Heart right ventricle (tissue), 16 donors: ENCODE measurements at regions not wholly inside any gene's neighbourhood (a gene's known extent, or its start where the extent isn't known, plus 50 kb on each side); places are given as distances from the start of the nearest gene placed in this dataset.

ENCODE experiments used
- ATAC-seq, 8 donors: fragments of 200-7000 bp; cut with Tn5 transposase; one replicate each; pipeline ENCODE4 v1.9.1; 2020; ENCODE audit warnings: mild to moderate bottlenecking in 8 of 8, moderate library complexity in 8 of 8, moderate number of reproducible peaks in 1 of 8
- DNase-seq, 2 donors: peaks; one replicate each; pipeline ENCODE4 v3.0.0-alpha.2; 2020
- H3K27ac ChIP-seq, 10 donors: fragments of 200-600 bp; sonication (generic) in 2 of 10; one replicate each; pipeline versions ENCODE4 v1.5.0 to v1.8.0; 2020 to 2022; ENCODE audit warnings: mild to moderate bottlenecking in 3 of 10
- H3K27me3 ChIP-seq, 7 donors: fragments of 200-600 bp; one replicate each; pipeline ENCODE4 v1.8.0; 2021 to 2022; ENCODE audit warnings: mild to moderate bottlenecking in 2 of 7
- H3K36me3 ChIP-seq, 9 donors: fragments of 200-600 bp; sonication (generic) in 1 of 9; one replicate each; pipeline versions ENCODE4 v1.5.0 to v1.8.0; 2020 to 2022; ENCODE audit warnings: mild to moderate bottlenecking in 2 of 9
- H3K4me1 ChIP-seq, 9 donors: fragments of 200-600 bp; sonication (generic) in 1 of 9; one replicate each; pipeline versions ENCODE4 v1.5.0 to v1.8.0; 2020 to 2022; ENCODE audit warnings: mild to moderate bottlenecking in 4 of 9
- H3K4me3 ChIP-seq, 10 donors: fragments of 200-600 bp; sonication (generic) in 2 of 10; one replicate each; pipeline versions ENCODE4 v1.5.0 to v1.8.0; 2020 to 2022; ENCODE audit warnings: mild to moderate bottlenecking in 7 of 10, moderate library complexity in 2 of 10
- H3K9me3 ChIP-seq, 11 donors: fragments of 200-600 bp in 10 of 11; sonication (generic) in 2 of 11; one replicate each; pipeline versions ENCODE4 v1.5.0 to v1.8.0; 2013 to 2022; ENCODE audit warnings: mild to moderate bottlenecking in 2 of 11, control low read depth in 1 of 11, moderate library complexity in 1 of 11
- WGBS, 2 donors: extraction: QIAGEN DNeasy Blood & Tissue Kit; methylation state at CpG; one replicate each; pipeline ENCODE4 v1.1.7; 2013; ENCODE audit warnings: inconsistent platforms in 1 of 2; 5-methylcytosine and 5-hydroxymethylcytosine counted together
- intact Hi-C, 10 donors: fragments of 100-400 bp; cut with DNase I; formaldehyde crosslinking; loops; one replicate each; pipeline versions ENCODE4 v1.11.1 to v1.14.2; 2022
- TF ChIP-seq, protein P1 (sequence below), 9 donors: fragments of 200-600 bp; sonication (generic) in 2 of 9; IDR thresholded peaks; one replicate each; pipeline versions ENCODE4 v1.5.0 to v1.8.0; 2021 to 2022; ENCODE audit warnings: antibody characterized with exemption in 9 of 9, mild to moderate bottlenecking in 5 of 9, moderate library complexity in 1 of 9
- donor health status: Arrhythmogenic right ventricular cardiomyopathy.
- donor health status: ischemic (EF 13 %, LVEDD 7.1; RV severe dilation, severe dysfunction).
- donor health status: healthy with polysubstance abuse.
- donor health status: DM: no; HTN: yes; CAD: no.
- donor health status: DM: no; HTN: no; CAD: no.
- donor health status: ischemic (EF 25% LVEDD 6.9; RV normal size, moderate dysfunction).
- donor health status: ischemic (EF 25% LVEDD 5.7; RV mildly dilated, moderate dysfunction).
- donor health status: healthy.
- donor health status: DM: yes; HTN: yes; CAD: no.
- donor health status: Ischemic cardiomyopathy.
- donor health status: ischemic (EF 35%, LVEDD 5.7; RV mildly dilated, moderate dysfunction).
- donor health status: nonischemic (EF 11% LVEDD 7.7; RV severe dilation, severe dysfunction).
- donor health status: DM: yes; HTN: yes; CAD: no.
- donor health status: PGD.
- donor health status: ischemic (EF 29% LVEDD 5.4; RV normal size, mild dysfunction).
- donor health status: nonischemic (EF 23%, LVEDD 6.1; RV moderate dilation, normal function).

DNA sequence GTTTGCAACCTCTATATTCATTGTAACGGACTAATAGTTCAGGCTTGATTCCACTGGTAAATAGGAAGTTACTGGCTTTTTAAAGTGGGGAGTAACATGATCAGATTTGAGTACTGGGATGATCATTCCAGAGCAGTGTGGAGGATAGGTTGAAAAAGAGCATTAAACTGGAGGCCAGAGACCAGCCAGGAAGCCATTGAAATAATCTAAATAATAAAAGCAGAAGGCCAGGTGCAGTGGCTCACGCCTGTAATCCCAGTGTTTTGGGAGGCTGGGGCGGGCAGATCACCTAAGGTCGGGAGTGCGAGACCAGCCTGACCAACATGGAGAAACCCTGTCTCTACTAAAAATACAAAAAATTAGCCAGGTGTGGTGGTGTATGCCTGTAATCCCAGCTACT, 56.0 kb upstream of the MSX2 start:
- no peak overlapping the region for H3K27ac ChIP-seq
- no peak for DNase-seq
- H3K27me3 ChIP-seq, result peaks cover 0 to 5% (median 0%) of the 10 kb centered on the region in 7 donors
- H3K36me3 ChIP-seq, result no peaks in the 10 kb centered on the region
- no peaks in the 10 kb centered on the region for H3K4me1 ChIP-seq
- TF ChIP-seq, protein P1, sequence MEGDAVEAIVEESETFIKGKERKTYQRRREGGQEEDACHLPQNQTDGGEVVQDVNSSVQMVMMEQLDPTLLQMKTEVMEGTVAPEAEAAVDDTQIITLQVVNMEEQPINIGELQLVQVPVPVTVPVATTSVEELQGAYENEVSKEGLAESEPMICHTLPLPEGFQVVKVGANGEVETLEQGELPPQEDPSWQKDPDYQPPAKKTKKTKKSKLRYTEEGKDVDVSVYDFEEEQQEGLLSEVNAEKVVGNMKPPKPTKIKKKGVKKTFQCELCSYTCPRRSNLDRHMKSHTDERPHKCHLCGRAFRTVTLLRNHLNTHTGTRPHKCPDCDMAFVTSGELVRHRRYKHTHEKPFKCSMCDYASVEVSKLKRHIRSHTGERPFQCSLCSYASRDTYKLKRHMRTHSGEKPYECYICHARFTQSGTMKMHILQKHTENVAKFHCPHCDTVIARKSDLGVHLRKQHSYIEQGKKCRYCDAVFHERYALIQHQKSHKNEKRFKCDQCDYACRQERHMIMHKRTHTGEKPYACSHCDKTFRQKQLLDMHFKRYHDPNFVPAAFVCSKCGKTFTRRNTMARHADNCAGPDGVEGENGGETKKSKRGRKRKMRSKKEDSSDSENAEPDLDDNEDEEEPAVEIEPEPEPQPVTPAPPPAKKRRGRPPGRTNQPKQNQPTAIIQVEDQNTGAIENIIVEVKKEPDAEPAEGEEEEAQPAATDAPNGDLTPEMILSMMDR (IDR thresholded peaks at IDR 0.05), result no peak
- ATAC-seq, result no peak
- H3K4me3 ChIP-seq, result no peak overlapping the region
- 81 to 85% methylated on average over 5 of the region's 5 CpGs for whole genome bisulfite sequencing, 2 donors
- H3K9me3 ChIP-seq, result peaks cover 0 to 26% (median 6%) of the 10 kb centered on the region in 11 donors
- intact Hi-C loops, result no loop called here
